ENCODE measurements at regions not wholly inside any gene's neighbourhood (a gene's known extent, or its start where the extent isn't known, plus 50 kb on each side); places are given as distances from the start of the nearest gene placed in this dataset.

- no peak overlapping the region for H3K4me3 ChIP-seq (ENCODE audit: low read depth, low read length)
- TF ChIP-seq CTCF (IDR thresholded peaks at IDR 0.05; ENCODE audit: low read depth, low read length): no peak
Measured at GRCh38 chr4:20552004-20552403, 148.3 kb upstream of the PACRGL start.

- no peak overlapping the region for H3K4me3 ChIP-seq (ENCODE audit: low read depth, low read length)
- no peak for TF ChIP-seq CTCF (IDR thresholded peaks at IDR 0.05; ENCODE audit: low read depth, low read length)
Measured at GRCh38 chr4:20554134-20554533, 146.1 kb upstream of the PACRGL start.

DNA sequence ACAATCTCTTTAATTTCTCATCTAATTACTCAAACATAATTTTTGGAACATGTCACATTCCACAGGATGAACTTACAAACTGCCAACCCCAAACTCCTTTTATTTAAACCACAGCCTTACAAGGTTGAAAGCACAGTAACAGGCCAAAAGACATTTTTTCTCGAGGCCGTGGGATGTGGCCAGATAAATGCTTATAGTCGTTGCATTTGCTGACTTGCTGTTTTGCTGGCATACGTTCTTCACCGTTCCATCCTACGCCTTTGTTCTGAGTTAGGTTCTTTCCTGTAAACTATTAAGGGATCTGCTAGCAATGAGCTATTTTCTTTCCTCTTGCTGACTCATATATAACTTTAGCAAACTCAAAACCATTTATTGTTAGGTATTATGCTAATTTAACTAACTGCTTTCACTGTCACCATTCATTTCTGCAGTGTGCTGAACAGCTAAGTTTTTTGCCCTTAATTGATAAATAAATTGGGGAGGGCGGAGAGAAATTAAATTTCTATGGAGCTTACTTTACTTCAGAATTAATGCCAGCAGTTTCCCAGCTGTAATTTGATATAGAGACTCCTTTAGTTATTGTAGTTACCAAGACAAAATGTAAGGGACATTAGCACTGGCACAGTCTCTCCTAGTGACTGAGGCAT, 135.1 kb upstream of the PACRGL start:
- no peak for TF ChIP-seq CTCF (IDR thresholded peaks at IDR 0.05; ENCODE audit: low read depth, low read length)
- H3K4me3 ChIP-seq (ENCODE audit: low read depth, low read length): no peak overlapping the region

DNA sequence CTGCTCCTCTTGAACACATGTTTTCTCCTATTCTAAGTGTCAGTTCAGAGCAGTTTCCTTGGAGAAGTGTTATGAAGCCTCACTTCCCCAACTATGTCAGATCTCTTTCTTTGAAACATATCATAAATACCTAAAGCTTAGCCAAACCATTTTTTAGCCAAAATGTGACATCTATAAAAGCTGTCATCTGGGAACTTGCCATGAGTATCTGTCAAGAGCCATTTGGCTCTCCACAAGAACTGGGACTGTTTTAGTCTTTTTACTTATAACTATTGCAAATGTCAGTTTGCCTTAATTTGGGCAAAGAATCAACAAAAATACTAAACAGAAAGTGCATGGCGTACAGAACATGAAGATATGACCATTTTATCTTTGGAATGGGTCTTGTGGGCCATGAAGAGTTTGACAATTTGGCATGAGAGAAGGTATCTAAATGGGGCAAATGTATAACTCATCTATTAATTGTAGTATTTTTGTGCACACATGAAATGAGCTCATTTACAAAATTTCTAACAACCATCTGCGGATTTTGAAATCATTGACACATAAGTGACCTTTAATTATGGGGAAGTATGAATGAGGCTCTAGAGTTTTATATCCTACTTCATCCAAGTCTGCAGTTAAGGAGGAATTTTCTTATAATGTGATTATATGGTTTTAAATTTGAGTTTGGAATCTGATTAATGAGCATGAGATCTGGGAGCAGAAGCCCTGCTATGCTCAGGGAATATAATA, 129.1 kb upstream of the PACRGL start:
- H3K4me3 ChIP-seq (ENCODE audit: low read depth, low read length): no peak overlapping the region
- no peak for TF ChIP-seq CTCF (IDR thresholded peaks at IDR 0.05; ENCODE audit: low read depth, low read length)

GRCh38 chr4:20572976-20573375, 127.3 kb upstream of the PACRGL start:
- no peak overlapping the region for H3K4me3 ChIP-seq (ENCODE audit: low read depth, low read length)
- TF ChIP-seq CTCF (IDR thresholded peaks at IDR 0.05; ENCODE audit: low read depth, low read length): no peak

DNA sequence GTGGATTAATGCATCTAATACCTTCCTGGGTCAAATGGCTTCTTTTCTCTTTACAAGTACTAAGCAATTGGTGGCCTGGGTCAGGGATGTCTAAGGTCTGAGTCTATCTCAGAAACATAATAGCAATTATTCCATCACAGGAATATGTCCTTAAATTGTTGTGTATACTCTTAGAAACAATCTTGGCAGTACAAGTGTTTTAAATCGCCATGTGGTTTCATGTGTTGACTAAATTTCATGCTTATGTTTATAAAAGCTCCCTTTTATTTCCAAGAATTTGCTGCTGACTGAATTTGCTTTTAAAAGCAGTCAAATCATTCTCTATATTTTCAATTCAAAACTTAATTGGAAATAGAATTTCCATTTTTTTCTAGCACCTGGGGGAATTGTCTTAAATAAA, 125.3 kb upstream of the PACRGL start:
- no peak overlapping the region for H3K4me3 ChIP-seq (ENCODE audit: low read depth, low read length)
- TF ChIP-seq CTCF (IDR thresholded peaks at IDR 0.05; ENCODE audit: low read depth, low read length): no peak

- H3K4me3 ChIP-seq (ENCODE audit: low read depth, low read length): no peak overlapping the region
- no peak for TF ChIP-seq CTCF (IDR thresholded peaks at IDR 0.05; ENCODE audit: low read depth, low read length)
Measured at GRCh38 chr4:20575486-20575885, 124.8 kb upstream of the PACRGL start.
